ENCODE measurements at regions not wholly inside any gene's neighbourhood (a gene's known extent, or its start where the extent isn't known, plus 50 kb on each side); places are given as distances from the start of the nearest gene placed in this dataset.
"Not testable (repeated sequence)": the region's sequence is repeated elsewhere in the genome, so short reads cannot be mapped to it uniquely, and the experiment has no call there.

GRCh38 chr11:103736315-103737036 lies 300.0 kb upstream of the DDI1 start:
- intact Hi-C loops (cut with DNase I) = no loop called here
- no peak for TF ChIP-seq CTCF (IDR thresholded peaks at IDR 0.05)

GRCh38 chr11:103737037-103737622 lies 299.3 kb upstream of the DDI1 start:
- no peak for TF ChIP-seq CTCF (IDR thresholded peaks at IDR 0.05)
- H3K4me1 ChIP-seq = no peaks in the 10 kb centered on the region
- intact Hi-C loops (cut with DNase I) = no loop called here
- H3K4me3 ChIP-seq = no peak overlapping the region
- H3K9me3 ChIP-seq = no peaks in the 10 kb centered on the region
- H3K27ac ChIP-seq = no peak overlapping the region
- no peak for ATAC-seq
- no peaks in the 10 kb centered on the region for H3K36me3 ChIP-seq
- H3K27me3 ChIP-seq (ENCODE audit: low read depth) = no peaks in the 10 kb centered on the region
- DNase-seq = no peak

More at GRCh38 chr11:103736315-103737036, 300.0 kb upstream of the DDI1 start:
- no peaks in the 10 kb centered on the region for H3K36me3 ChIP-seq
- ATAC-seq (no peak), DNase-seq (no peak)
- no peaks in the 10 kb centered on the region for H3K9me3 ChIP-seq
- H3K27ac ChIP-seq = no peak overlapping the region
- no peaks in the 10 kb centered on the region for H3K27me3 ChIP-seq (ENCODE audit: low read depth)
- H3K4me3 ChIP-seq = no peak overlapping the region
- no peaks in the 10 kb centered on the region for H3K4me1 ChIP-seq

- Histone ChIP-seq H3K36me3 (no peaks in the 10 kb centered on the region), H3K4me1 (no peaks in the 10 kb centered on the region), H3K27ac (no peak overlapping the region), H3K27me3 (ENCODE audit: low read depth) (no peaks in the 10 kb centered on the region), H3K4me3 (no peak overlapping the region), H3K9me3 (no peaks in the 10 kb centered on the region)
- no peak for TF ChIP-seq CTCF (IDR thresholded peaks at IDR 0.05)
- ATAC-seq = no peak
- intact Hi-C loops (cut with DNase I) = no loop called here
- DNase-seq = no peak
Measured at GRCh38 chr11:103737747-103738146, 298.7 kb upstream of the DDI1 start.

GRCh38 chr11:103739074-103739796 lies 297.2 kb upstream of the DDI1 start:
- intact Hi-C loops (cut with DNase I); H3K4me3 ChIP-seq; H3K27me3 ChIP-seq (ENCODE audit: low read depth); H3K9me3 ChIP-seq; ATAC-seq; H3K27ac ChIP-seq; H3K4me1 ChIP-seq; H3K36me3 ChIP-seq: not testable (repeated sequence)
- peak; percentile 29 for DNase-seq

GRCh38 chr11:103744496-103745153 lies 291.8 kb upstream of the DDI1 start:
- no peak overlapping the region for H3K4me3 ChIP-seq
- H3K27me3 ChIP-seq (ENCODE audit: low read depth) = no peaks in the 10 kb centered on the region
- DNase-seq (no peak), ATAC-seq (no peak)
- H3K4me1 ChIP-seq = no peaks in the 10 kb centered on the region
- intact Hi-C loops (cut with DNase I) = no loop called here
- no peak for TF ChIP-seq CTCF (IDR thresholded peaks at IDR 0.05)
- no peaks in the 10 kb centered on the region for H3K36me3 ChIP-seq
- peaks cover 10% of the 10 kb centered on the region for H3K9me3 ChIP-seq
- H3K27ac ChIP-seq = no peak overlapping the region
